Colonic mucosa (tissue), 4 donors: ENCODE measurements at regions not wholly inside any gene's neighbourhood (a gene's known extent, or its start where the extent isn't known, plus 50 kb on each side); places are given as distances from the start of the nearest gene placed in this dataset.

Experiments used
- DNase-seq: peaks from one replicate; pipeline ENCODE4 v3.0.0-alpha.2; 2020
- H3K27ac ChIP-seq: fragments of 200-600 bp; one replicate; pipeline ENCODE4 v1.8.0; 2021
- H3K27me3 ChIP-seq: fragments of 200-600 bp; one replicate; pipeline ENCODE4 v1.8.0; 2021
- H3K36me3 ChIP-seq: fragments of 200-600 bp; one replicate; pipeline ENCODE4 v1.8.0; 2021
- H3K4me1 ChIP-seq: fragments of 200-600 bp; one replicate; pipeline ENCODE4 v1.8.0; 2021; ENCODE audit warnings: mild to moderate bottlenecking
- H3K4me3 ChIP-seq: fragments of 200-600 bp; one replicate; pipeline ENCODE4 v1.8.0; 2021
- H3K9ac ChIP-seq, 2 donors: one replicate each; pipeline ENCODE4 v1.7.0; 2013; ENCODE audit warnings: control low read depth in 2 of 2, low read depth in 2 of 2, low read length in 2 of 2
- H3K9me3 ChIP-seq: fragments of 200-600 bp; one replicate; pipeline ENCODE4 v1.8.0; 2021
- intact Hi-C: fragments of 100-400 bp; cut with DNase I; formaldehyde crosslinking; loops from one replicate; pipeline ENCODE4 v1.14.1; 2022
- TF ChIP-seq, protein P1 (sequence below): fragments of 200-600 bp; IDR thresholded peaks from one replicate; pipeline ENCODE4 v1.8.0; 2022; ENCODE audit warnings: antibody characterized with exemption, mild to moderate bottlenecking
- donor health status: healthy.
- donor health status: DM: no; HTN: no; CAD: no.
- donor health status: DM: no; HTN: no; CAD: no.

GRCh38 chr13:111521691-111522229 lies 201.3 kb downstream of the TEX29 start:
- no peak overlapping the region for H3K9ac ChIP-seq
- no peak for DNase-seq
- H3K4me3 ChIP-seq, result no peak overlapping the region
- H3K27ac ChIP-seq, result no peak overlapping the region
- H3K4me1 ChIP-seq, result no peaks in the 10 kb centered on the region
- TF ChIP-seq, protein P1, sequence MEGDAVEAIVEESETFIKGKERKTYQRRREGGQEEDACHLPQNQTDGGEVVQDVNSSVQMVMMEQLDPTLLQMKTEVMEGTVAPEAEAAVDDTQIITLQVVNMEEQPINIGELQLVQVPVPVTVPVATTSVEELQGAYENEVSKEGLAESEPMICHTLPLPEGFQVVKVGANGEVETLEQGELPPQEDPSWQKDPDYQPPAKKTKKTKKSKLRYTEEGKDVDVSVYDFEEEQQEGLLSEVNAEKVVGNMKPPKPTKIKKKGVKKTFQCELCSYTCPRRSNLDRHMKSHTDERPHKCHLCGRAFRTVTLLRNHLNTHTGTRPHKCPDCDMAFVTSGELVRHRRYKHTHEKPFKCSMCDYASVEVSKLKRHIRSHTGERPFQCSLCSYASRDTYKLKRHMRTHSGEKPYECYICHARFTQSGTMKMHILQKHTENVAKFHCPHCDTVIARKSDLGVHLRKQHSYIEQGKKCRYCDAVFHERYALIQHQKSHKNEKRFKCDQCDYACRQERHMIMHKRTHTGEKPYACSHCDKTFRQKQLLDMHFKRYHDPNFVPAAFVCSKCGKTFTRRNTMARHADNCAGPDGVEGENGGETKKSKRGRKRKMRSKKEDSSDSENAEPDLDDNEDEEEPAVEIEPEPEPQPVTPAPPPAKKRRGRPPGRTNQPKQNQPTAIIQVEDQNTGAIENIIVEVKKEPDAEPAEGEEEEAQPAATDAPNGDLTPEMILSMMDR, result no peak
- intact Hi-C loops, result no loop called here
- no peaks in the 10 kb centered on the region for H3K9me3 ChIP-seq
- H3K36me3 ChIP-seq, result no peaks in the 10 kb centered on the region
- no peaks in the 10 kb centered on the region for H3K27me3 ChIP-seq

DNA sequence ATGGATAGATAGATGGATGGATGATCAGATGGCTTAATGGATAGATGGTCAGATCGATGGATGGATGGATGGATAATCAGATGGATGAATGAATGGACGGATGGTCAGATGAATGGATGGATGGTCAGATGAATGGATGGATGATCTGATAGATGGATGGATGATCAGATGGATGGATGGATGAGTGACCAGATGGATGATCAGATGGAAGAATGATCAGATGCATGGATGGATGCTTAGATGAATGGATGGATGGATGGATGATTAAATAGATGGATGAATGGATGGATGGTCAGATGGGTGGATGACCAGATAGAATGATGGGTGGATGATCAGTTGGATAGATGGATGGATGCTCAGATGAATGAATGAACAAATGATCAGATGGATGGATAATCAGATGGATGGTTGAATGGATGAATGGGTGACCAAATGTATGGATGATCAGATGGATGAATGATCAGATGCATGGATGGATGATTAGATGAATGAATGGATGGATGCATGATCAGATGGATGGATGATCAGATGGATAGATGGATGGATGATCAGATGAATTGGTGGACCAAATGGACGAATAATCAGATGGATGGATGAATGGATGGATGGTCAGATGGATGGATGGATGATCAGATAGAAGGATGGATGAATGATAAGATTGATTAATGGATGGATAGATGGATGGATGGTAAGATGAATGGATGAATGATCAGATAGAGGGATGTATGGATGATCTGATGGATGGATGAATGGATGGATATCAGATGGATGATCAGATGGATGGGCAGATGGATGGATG lies 205.1 kb downstream of the TEX29 start:
- H3K4me3 ChIP-seq, result no peak overlapping the region
- TF ChIP-seq, protein P1, result no peak
- DNase-seq, result no peak
- no peaks in the 10 kb centered on the region for H3K4me1 ChIP-seq
- H3K9me3 ChIP-seq, result no peaks in the 10 kb centered on the region
- intact Hi-C loops, result no loop called here
- H3K27ac ChIP-seq, result no peak overlapping the region
- no peaks in the 10 kb centered on the region for H3K27me3 ChIP-seq
- H3K36me3 ChIP-seq, result no peaks in the 10 kb centered on the region
- no peak overlapping the region for H3K9ac ChIP-seq

DNA sequence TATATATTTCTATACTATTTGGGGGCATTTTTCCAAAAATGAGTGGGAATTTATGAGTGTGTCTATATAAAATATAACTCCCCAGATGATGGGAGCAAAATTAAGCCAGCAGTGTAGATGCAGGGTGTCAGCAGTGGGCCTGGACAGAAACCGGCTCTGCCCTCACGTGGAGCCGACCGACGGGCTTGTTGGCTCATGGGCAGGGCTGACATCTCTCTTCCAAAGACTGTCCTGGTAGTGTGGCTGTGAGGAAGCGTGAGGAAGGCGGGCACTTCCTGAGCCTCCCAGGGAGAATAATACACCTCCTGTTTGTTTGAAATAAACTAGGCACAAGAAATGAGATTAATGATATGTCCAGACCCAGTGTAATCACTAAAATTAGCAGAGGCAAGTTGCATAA lies 206.5 kb downstream of the TEX29 start:
- Histone ChIP-seq H3K27ac (no peak overlapping the region), H3K36me3 (no peaks in the 10 kb centered on the region), H3K27me3 (no peaks in the 10 kb centered on the region), H3K4me1 (no peaks in the 10 kb centered on the region), H3K9ac (no peak overlapping the region), H3K9me3 (no peaks in the 10 kb centered on the region), H3K4me3 (no peak overlapping the region)
- intact Hi-C loops, result no loop called here
- no peak for DNase-seq
- TF ChIP-seq, protein P1, result no peak

DNA sequence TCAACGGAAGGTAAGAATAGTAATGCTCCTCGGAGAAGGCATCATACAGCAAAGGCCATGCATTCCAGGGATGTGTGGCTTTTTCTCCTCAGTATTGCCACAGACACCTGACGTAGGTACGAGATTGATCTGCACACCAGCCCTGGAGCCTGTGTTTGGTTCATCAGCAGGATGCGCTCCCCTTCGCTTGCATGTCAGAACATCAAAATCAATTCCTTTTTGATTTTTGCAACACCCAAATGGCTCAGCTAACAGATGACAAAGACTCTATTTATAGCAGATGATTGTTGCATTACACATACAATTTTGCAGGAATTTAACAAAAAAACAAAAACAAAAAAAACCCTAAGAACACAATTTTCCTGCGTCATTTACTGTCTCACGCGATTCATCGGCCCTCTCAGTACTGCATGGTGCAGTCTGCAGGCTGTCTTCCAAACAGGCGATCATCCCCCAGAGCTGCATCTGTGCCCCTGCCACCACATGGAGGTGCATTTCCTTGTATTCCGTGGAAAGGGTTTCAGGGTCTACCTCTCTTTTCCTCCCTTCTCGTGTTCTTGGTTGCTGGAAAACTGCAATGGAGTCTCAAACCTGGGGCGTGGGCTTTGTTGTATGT lies 207.3 kb downstream of the TEX29 start:
- intact Hi-C loops, result no loop called here
- no peaks in the 10 kb centered on the region for H3K4me1 ChIP-seq
- H3K9me3 ChIP-seq, result no peaks in the 10 kb centered on the region
- H3K27me3 ChIP-seq, result no peaks in the 10 kb centered on the region
- TF ChIP-seq, protein P1, result no peak
- no peaks in the 10 kb centered on the region for H3K36me3 ChIP-seq
- no peak for DNase-seq
- no peak overlapping the region for H3K4me3 ChIP-seq
- no peak overlapping the region for H3K9ac ChIP-seq
- no peak overlapping the region for H3K27ac ChIP-seq

- TF ChIP-seq, protein P1, result no peak
- intact Hi-C loops, result no loop called here
- Histone ChIP-seq H3K27me3 (no peaks in the 10 kb centered on the region), H3K9me3 (no peaks in the 10 kb centered on the region), H3K27ac (no peak overlapping the region), H3K36me3 (no peaks in the 10 kb centered on the region), H3K4me3 (no peak overlapping the region), H3K4me1 (no peaks in the 10 kb centered on the region), H3K9ac (no peak overlapping the region)
- no peak for DNase-seq
Observed at GRCh38 chr13:111528513-111528912, 208.1 kb downstream of the TEX29 start.
